ENCODE measurements at regions not wholly inside any gene's neighbourhood (a gene's known extent, or its start where the extent isn't known, plus 50 kb on each side); places are given as distances from the start of the nearest gene placed in this dataset.

GRCh38 chr3:21234933-21235332, 516.1 kb downstream of the ZNF385D start:
- no peak for DNase-seq (ENCODE audit: low spot score)
- Histone ChIP-seq H3K4me2 (no peak overlapping the region), H3K9me2 (ENCODE audit: insufficient read depth) (0 out of 2 replicates have a peak, but pooled peaks cover 7% of the 10 kb centered on the region), H3K4me1 (ENCODE audit: insufficient read depth) (no peaks in the 10 kb centered on the region), H3F3A (replicated peaks; ENCODE audit: low read depth) (no peaks in the 10 kb centered on the region), H3K27ac (ENCODE audit: low read depth) (no peak overlapping the region), H4K20me1 (replicated peaks; ENCODE audit: insufficient read depth) (0 out of 2 replicates have a peak, but pooled peaks cover 2% of the 10 kb centered on the region), H3K27me3 (ENCODE audit: insufficient read depth) (no peaks in the 10 kb centered on the region), H3K79me2 (replicated peaks; ENCODE audit: insufficient read depth) (no peaks in the 10 kb centered on the region), H3K36me3 (ENCODE audit: insufficient read depth) (no peaks in the 10 kb centered on the region), H3K4me3 (no peak overlapping the region), H2AFZ (no peak overlapping the region)
- Mint-ChIP-seq H3K9me3 (no peaks in the 10 kb centered on the region), H3K27ac (no peak overlapping the region), H3K4me1 (peaks cover 3% of the 10 kb centered on the region), H3K27me3 (ENCODE audit: insufficient read depth, low read depth, poor library complexity) (no peaks in the 10 kb centered on the region), H3K36me3 (ENCODE audit: low read depth) (no peaks in the 10 kb centered on the region), H3K4me3 (no peak overlapping the region)
- no peak for TF ChIP-seq CREB1 (CRISPR knock-in tag; IDR thresholded peaks at IDR 0.05; ENCODE audit: low read depth)
- no peak for TF ChIP-seq ZNF462 (CRISPR knock-in tag; IDR thresholded peaks at IDR 0.05)
- TF ChIP-seq NANOG (IDR thresholded peaks at IDR 0.05; ENCODE audit: borderline replicate concordance) = no peak
- TF ChIP-seq POLR2AphosphoS5 (IDR thresholded peaks at IDR 0.05; ENCODE audit: low read depth) = no peak
- TF ChIP-seq STAT1 (IDR thresholded peaks at IDR 0.05; ENCODE audit: unreplicated experiment) = no peak
- no peak for TF ChIP-seq EZH2phosphoT487 (IDR thresholded peaks at IDR 0.05; ENCODE audit: unreplicated experiment)
- TF ChIP-seq EZH2 (IDR thresholded peaks at IDR 0.05; ENCODE audit: low read depth, unreplicated experiment) = no peak
- TF ChIP-seq ETS1 (IDR thresholded peaks at IDR 0.05) = no peak
- TF ChIP-seq CTCF (conservative IDR thresholded peaks at IDR 0.05; ENCODE audit: low read depth in 2 of 2) = no peak
- no peak for TF ChIP-seq ZNF114 (CRISPR knock-in tag; IDR thresholded peaks at IDR 0.05)
- TF ChIP-seq REST (IDR thresholded peaks at IDR 0.05; ENCODE audit: unreplicated experiment) = no peak
- ATAC-seq = no peak
